Neural cell (in vitro differentiated cells): ENCODE measurements at regions not wholly inside any gene's neighbourhood (a gene's known extent, or its start where the extent isn't known, plus 50 kb on each side); places are given as distances from the start of the nearest gene placed in this dataset.
"Not testable (repeated sequence)": the region's sequence is repeated elsewhere in the genome, so short reads cannot be mapped to it uniquely, and the experiment has no call there.

Source experiments
- CTCF ChIP-seq: fragments of 450-650 bp; IDR thresholded peaks from 2 replicates; pipeline ENCODE4 v1.5.1; 2014; ENCODE audit warnings: antibody characterized with exemption, mild to moderate bottlenecking, moderate library complexity; ENCODE audit not compliant: poor library complexity, severe bottlenecking
- EZH2 ChIP-seq: fragments of 200-600, 300-800 bp; shearing (Covaris generic), sonication (generic); IDR thresholded peaks from 2 replicates; pipeline ENCODE4 v1.6.1; 2014; ENCODE audit warnings: antibody characterized with exemption, low read length, borderline replicate concordance, mild to moderate bottlenecking; ENCODE audit not compliant: insufficient read depth, poor library complexity, severe bottlenecking
- POLR2AphosphoS5 ChIP-seq: IDR thresholded peaks from 2 replicates; pipeline ENCODE4 v1.6.1; 2012
- TAF1 ChIP-seq: IDR thresholded peaks from 2 replicates; pipeline ENCODE4 v1.6.1; 2012; ENCODE audit warnings: low read depth

GRCh38 chrX:89539150-89539549 lies 382.6 kb upstream of the TGIF2LX start:
- TF ChIP-seq POLR2AphosphoS5, CTCF, EZH2, TAF1: not testable (repeated sequence)
